ENCODE measurements at regions not wholly inside any gene's neighbourhood (a gene's known extent, or its start where the extent isn't known, plus 50 kb on each side); places are given as distances from the start of the nearest gene placed in this dataset.

GRCh38 chr2:21363364-21363763, 239.6 kb downstream of the TDRD15 start:
- DNase-seq (ENCODE audit: low spot score) (no peak), ATAC-seq (no peak; the same call in 1 of the 2 replicates)
- Mint-ChIP-seq H3K4me1 (peaks cover 9% of the 10 kb centered on the region), H3K27ac (no peak overlapping the region), H3K4me3 (no peak overlapping the region), H3K36me3 (peaks cover 14% of the 10 kb centered on the region), H3K9me3 (peaks cover 32% of the 10 kb centered on the region), H3K27me3 (ENCODE audit: low read depth) (peaks cover 3% of the 10 kb centered on the region; the same call in 1 of the 2 replicates)
- ChIA-PET POLR2A (no interaction called here), CTCF (interaction anchor here (0.6 to 2.0 kb wide), 2 partner anchors 9 to 429 kb away, joined by 3 to 6 read pairs; no protein-coding TSS in a partner anchor)
- TF ChIP-seq ZNF416 (CRISPR knock-in tag; IDR thresholded peaks at IDR 0.05) (no peak), ZBTB43 (CRISPR knock-in tag; IDR thresholded peaks at IDR 0.05) (no peak), JAZF1 (CRISPR knock-in tag; IDR thresholded peaks at IDR 0.05) (no peak), ZNF121 (CRISPR knock-in tag; IDR thresholded peaks at IDR 0.05) (no peak), GRHL2 (CRISPR knock-in tag; IDR thresholded peaks at IDR 0.05; ENCODE audit: insufficient replicate concordance, severe bottlenecking) (no peak), ATF1 (CRISPR knock-in tag; IDR thresholded peaks at IDR 0.05) (no peak), RORB (CRISPR knock-in tag; IDR thresholded peaks at IDR 0.05) (no peak)

- Mint-ChIP-seq H3K27ac (no peak overlapping the region), H3K9me3 (peaks cover 13% of the 10 kb centered on the region), H3K27me3 (ENCODE audit: low read depth) (peaks cover 3% of the 10 kb centered on the region; the same call in 1 of the 2 replicates), H3K4me3 (no peak overlapping the region), H3K4me1 (peaks cover 9% of the 10 kb centered on the region), H3K36me3 (peaks cover 8% of the 10 kb centered on the region)
- ChIA-PET POLR2A (no interaction called here), CTCF (no interaction called here)
- ATAC-seq (0 out of 2 replicates have a peak, but pooled peaks have one; percentile 30), DNase-seq (ENCODE audit: low spot score) (no peak)
- TF ChIP-seq PREB (CRISPR knock-in tag; IDR thresholded peaks at IDR 0.05; ENCODE audit: borderline replicate concordance) (no peak), MYBL2 (CRISPR knock-in tag; IDR thresholded peaks at IDR 0.05) (no peak), MLX (CRISPR knock-in tag; IDR thresholded peaks at IDR 0.05) (no peak), MAX (CRISPR knock-in tag; IDR thresholded peaks at IDR 0.05) (no peak), GTF2I (CRISPR knock-in tag; conservative IDR thresholded peaks at IDR 0.05) (no peak), ZNF121 (CRISPR knock-in tag; IDR thresholded peaks at IDR 0.05) (no peak), CTCF (IDR thresholded peaks at IDR 0.05) (no peak), CREB1 (CRISPR knock-in tag; IDR thresholded peaks at IDR 0.05) (no peak), TEAD4 (CRISPR knock-in tag; IDR thresholded peaks at IDR 0.05) (no peak), FOXK1 (CRISPR knock-in tag; IDR thresholded peaks at IDR 0.05) (no peak), CDX4 (CRISPR knock-in tag; IDR thresholded peaks at IDR 0.05; ENCODE audit: borderline replicate concordance) (no peak), ZNF281 (CRISPR knock-in tag; IDR thresholded peaks at IDR 0.05) (no peak), ZNF423 (CRISPR knock-in tag; IDR thresholded peaks at IDR 0.05) (no peak), NR1H2 (CRISPR knock-in tag; IDR thresholded peaks at IDR 0.05) (no peak), OVOL2 (CRISPR knock-in tag; IDR thresholded peaks at IDR 0.05; ENCODE audit: borderline replicate concordance) (no peak), SOX15 (CRISPR knock-in tag; IDR thresholded peaks at IDR 0.05) (no peak), ZNF232 (CRISPR knock-in tag; IDR thresholded peaks at IDR 0.05) (no peak), IRF1 (CRISPR knock-in tag; IDR thresholded peaks at IDR 0.05) (no peak), ZNF512 (CRISPR knock-in tag; IDR thresholded peaks at IDR 0.05; ENCODE audit: borderline replicate concordance) (no peak)
Measured at GRCh38 chr2:21367421-21367820, 243.7 kb downstream of the TDRD15 start.

Data from WTC11 (cell line).